Osteoblast (primary cell): ENCODE measurements at regions not wholly inside any gene's neighbourhood (a gene's known extent, or its start where the extent isn't known, plus 50 kb on each side); places are given as distances from the start of the nearest gene placed in this dataset.
"Not testable (repeated sequence)": the region's sequence is repeated elsewhere in the genome, so short reads cannot be mapped to it uniquely, and the experiment has no call there.

Source experiments
- DNase-seq: peaks from one replicate; pipeline ENCODE4 v3.0.0; 2011; ENCODE audit warnings: low spot score, mixed read lengths; ENCODE audit not compliant: insufficient read length; ENCODE audit errors: missing footprints
- H2AFZ ChIP-seq: 2 replicates; pipeline ENCODE4 v1.6.0; 2011; ENCODE audit warnings: mild to moderate bottlenecking, low read length
- H3K27ac ChIP-seq: 2 replicates; pipeline ENCODE4 v1.5.1; 2011; ENCODE audit warnings: mild to moderate bottlenecking, low read depth, low read length, moderate library complexity
- H3K27me3 ChIP-seq: 2 replicates; pipeline ENCODE4 v1.6.0; 2012; ENCODE audit warnings: mild to moderate bottlenecking, control low read depth, inconsistent platforms, low read length, moderate library complexity; ENCODE audit not compliant: insufficient read depth
- H3K36me3 ChIP-seq: 2 replicates; pipeline ENCODE4 v1.5.1; 2011; ENCODE audit warnings: mild to moderate bottlenecking, low read length, control low read depth, moderate library complexity; ENCODE audit not compliant: insufficient read depth
- H3K4me1 ChIP-seq: 2 replicates; pipeline ENCODE4 v1.5.1; 2011; ENCODE audit warnings: mild to moderate bottlenecking, low read length, control low read depth, moderate library complexity; ENCODE audit not compliant: insufficient read depth
- H3K4me2 ChIP-seq: 2 replicates; pipeline ENCODE4 v1.6.0; 2011; ENCODE audit warnings: mild to moderate bottlenecking, low read length; ENCODE audit not compliant: insufficient read depth
- H3K4me3 ChIP-seq: fragments of 200-600 bp; sonication (generic); 3 replicates; pipeline ENCODE4 v1.5.1; 2012; ENCODE audit warnings: mild to moderate bottlenecking, low read length, inconsistent platforms; ENCODE audit not compliant: insufficient read depth
- H3K79me2 ChIP-seq: 2 replicates; pipeline ENCODE4 v1.6.0; 2012; ENCODE audit warnings: mild to moderate bottlenecking, low read length, control low read depth, inconsistent platforms; ENCODE audit not compliant: insufficient read depth
- H3K9me3 ChIP-seq: 2 replicates; pipeline ENCODE4 v1.5.1; 2011; ENCODE audit warnings: low read depth, low read length, control low read depth
- H4K20me1 ChIP-seq: 2 replicates; pipeline ENCODE4 v1.6.0; 2012; ENCODE audit warnings: mild to moderate bottlenecking, low read length, control low read depth; ENCODE audit not compliant: insufficient read depth
- TF ChIP-seq, protein P1 (sequence below): IDR thresholded peaks from 2 replicates; pipeline ENCODE4 v1.5.1; 2011; ENCODE audit warnings: mild to moderate bottlenecking, low read depth, low read length, moderate library complexity; ENCODE audit errors: extremely low read depth

DNA sequence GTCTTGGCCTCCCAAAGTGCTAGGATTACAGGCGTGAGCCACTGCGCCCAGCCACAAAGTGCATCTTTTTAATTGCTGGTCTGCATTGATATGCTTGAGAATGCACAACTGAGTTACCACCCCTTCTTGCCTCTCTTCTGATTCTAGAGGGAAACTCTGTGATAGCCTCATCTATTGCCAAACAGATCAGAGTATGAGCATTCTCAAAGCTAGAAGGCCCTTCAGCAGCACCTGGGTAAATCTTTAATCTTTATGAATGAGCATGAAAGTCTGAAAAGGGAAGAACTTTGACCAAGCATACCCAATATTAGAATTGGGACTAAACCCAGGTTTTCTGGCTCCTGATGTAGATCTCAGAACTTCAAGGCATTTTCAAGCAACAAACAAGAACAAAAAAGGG, 298.3 kb upstream of the TNC start:
- no peaks in the 10 kb centered on the region for H3K27me3 ChIP-seq
- no peak overlapping the region for H3K4me2 ChIP-seq
- TF ChIP-seq, protein P1, sequence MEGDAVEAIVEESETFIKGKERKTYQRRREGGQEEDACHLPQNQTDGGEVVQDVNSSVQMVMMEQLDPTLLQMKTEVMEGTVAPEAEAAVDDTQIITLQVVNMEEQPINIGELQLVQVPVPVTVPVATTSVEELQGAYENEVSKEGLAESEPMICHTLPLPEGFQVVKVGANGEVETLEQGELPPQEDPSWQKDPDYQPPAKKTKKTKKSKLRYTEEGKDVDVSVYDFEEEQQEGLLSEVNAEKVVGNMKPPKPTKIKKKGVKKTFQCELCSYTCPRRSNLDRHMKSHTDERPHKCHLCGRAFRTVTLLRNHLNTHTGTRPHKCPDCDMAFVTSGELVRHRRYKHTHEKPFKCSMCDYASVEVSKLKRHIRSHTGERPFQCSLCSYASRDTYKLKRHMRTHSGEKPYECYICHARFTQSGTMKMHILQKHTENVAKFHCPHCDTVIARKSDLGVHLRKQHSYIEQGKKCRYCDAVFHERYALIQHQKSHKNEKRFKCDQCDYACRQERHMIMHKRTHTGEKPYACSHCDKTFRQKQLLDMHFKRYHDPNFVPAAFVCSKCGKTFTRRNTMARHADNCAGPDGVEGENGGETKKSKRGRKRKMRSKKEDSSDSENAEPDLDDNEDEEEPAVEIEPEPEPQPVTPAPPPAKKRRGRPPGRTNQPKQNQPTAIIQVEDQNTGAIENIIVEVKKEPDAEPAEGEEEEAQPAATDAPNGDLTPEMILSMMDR: no peak
- H3K9me3 ChIP-seq: no peaks in the 10 kb centered on the region
- H3K4me3 ChIP-seq: no peak overlapping the region
- H3K36me3 ChIP-seq: no peaks in the 10 kb centered on the region
- no peak overlapping the region for H2AFZ ChIP-seq
- peaks cover 19% of the 10 kb centered on the region for H3K4me1 ChIP-seq
- no peaks in the 10 kb centered on the region for H3K79me2 ChIP-seq
- H4K20me1 ChIP-seq: no peaks in the 10 kb centered on the region
- no peak overlapping the region for H3K27ac ChIP-seq
- DNase-seq: no peak

DNA sequence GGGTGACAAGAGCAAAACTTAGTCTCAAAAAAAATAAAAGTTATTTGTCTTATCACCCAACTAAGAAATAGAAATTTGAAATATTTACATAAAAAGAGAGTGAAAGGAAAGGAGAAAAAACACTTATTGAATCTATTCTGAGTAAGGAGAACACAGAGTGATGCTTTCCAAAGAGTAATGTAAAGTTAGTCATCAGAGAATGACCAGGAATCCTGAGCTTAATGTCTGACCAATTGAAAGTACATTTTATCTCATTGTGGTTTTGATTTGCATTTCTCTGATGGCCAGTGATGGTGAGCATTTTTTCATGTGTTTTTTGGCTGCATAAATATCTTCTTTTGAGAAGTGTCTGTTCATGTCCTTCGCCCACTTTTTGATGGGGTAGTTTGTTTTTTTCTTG, 300.2 kb upstream of the TNC start:
- H3K79me2 ChIP-seq, H3K9me3 ChIP-seq, H3K27me3 ChIP-seq, H3K4me3 ChIP-seq, DNase-seq, H3K4me2 ChIP-seq, H3K36me3 ChIP-seq, H2AFZ ChIP-seq, H4K20me1 ChIP-seq: not testable (repeated sequence)
- Histone ChIP-seq H3K27ac (peak overlapping the region; percentile 75), H3K4me1 (peaks cover 16% of the 10 kb centered on the region)

DNA sequence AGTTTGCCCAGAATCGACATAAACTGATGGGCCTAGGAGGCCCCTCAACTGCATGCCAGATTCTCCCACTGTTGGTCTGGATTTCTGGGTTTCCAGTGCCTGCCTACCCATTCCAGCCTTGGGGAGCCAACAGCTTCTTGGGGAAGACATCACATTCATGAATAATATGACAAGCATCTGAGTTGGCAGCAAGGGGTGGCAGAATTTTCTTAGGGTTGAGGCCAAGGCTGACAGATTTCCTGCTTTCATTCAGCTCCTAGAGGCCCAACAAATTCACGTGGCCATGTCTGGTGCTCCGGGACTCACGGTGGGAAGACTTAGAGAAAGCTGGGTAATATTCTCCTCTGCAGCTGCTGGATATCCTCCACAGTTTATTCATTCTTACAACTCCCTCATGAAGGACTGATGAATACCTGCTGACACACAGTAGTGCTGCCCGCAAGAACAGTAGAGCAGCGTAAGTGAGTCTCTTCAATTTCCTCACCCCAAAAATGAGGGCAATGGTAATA, 305.0 kb upstream of the TNC start:
- Histone ChIP-seq H3K4me3 (peak overlapping the region; percentile 44), H3K9me3 (no peaks in the 10 kb centered on the region), H3K4me1 (peaks cover 17% of the 10 kb centered on the region), H3K79me2 (no peaks in the 10 kb centered on the region), H3K27me3 (no peaks in the 10 kb centered on the region), H3K36me3 (no peaks in the 10 kb centered on the region), H3K27ac (peak overlapping the region; percentile 84), H2AFZ (peak overlapping the region; percentile 0), H4K20me1 (no peaks in the 10 kb centered on the region), H3K4me2 (peak overlapping the region; percentile 46)
- TF ChIP-seq, protein P1: no peak
- DNase-seq: peak; percentile 19

DNA sequence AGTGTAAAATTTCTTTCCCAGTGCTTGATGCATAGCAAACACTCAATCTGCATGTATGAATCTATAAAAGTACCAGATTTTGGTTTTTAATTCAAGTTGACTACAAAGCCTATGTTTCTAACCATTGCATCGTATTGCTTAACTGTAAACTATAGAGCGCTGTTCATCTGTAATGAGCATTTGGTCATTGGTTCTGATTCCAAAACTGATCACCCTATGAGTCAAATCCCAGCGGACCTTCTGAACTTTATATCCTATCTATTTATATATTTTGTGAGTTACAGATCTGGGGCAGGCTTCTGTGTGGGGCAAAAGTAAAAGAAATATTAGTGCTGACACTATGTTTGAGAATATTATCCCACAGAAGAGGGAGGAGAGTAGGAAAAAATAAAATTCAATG, 305.7 kb upstream of the TNC start:
- Histone ChIP-seq H3K4me1 (peaks cover 17% of the 10 kb centered on the region), H3K36me3 (no peaks in the 10 kb centered on the region), H3K27me3 (no peaks in the 10 kb centered on the region), H3K4me2 (peak overlapping the region; percentile 46), H3K79me2 (no peaks in the 10 kb centered on the region), H4K20me1 (no peaks in the 10 kb centered on the region), H2AFZ (no peak overlapping the region), H3K9me3 (no peaks in the 10 kb centered on the region), H3K27ac (peak overlapping the region; percentile 84), H3K4me3 (peak overlapping the region; percentile 44)
- DNase-seq: no peak
- TF ChIP-seq, protein P1: no peak
